ENCODE measurements at regions not wholly inside any gene's neighbourhood (a gene's known extent, or its start where the extent isn't known, plus 50 kb on each side); places are given as distances from the start of the nearest gene placed in this dataset.
A peak's percentile ranks its signal among the peaks of the same experiment; 100 is the strongest.

DNA sequence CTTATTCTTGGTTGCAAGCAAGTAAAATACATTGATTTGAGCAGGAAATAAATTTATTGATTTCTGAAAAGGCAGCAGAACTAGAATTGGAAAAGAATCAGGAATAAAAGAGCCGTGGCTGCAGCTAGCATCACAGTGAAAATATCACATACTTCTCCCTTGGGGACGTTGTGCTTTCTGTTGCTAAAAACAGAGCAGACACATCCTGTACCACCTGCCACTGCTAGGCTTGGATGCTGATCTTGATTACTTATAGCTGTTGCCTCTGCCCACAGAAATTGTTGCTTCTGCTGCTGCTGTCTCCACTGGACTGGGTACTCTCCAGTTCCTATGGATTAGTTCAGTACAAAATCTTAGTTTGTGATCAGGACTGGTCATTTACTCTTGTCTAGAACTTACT lies 283.8 kb downstream of the C3orf38 start:
- H3K36me3 ChIP-seq (ENCODE audit: control insufficient read depth in 2 of 3, insufficient read depth in 3 of 3, low read length in 3 of 3), result no peaks in the 10 kb centered on the region
- TF ChIP-seq CTCF (IDR thresholded peaks at IDR 0.05; ENCODE audit: borderline replicate concordance, extremely low read depth, insufficient read depth), result no peak
- H3K9me3 ChIP-seq (ENCODE audit: control insufficient read depth in 2 of 3, insufficient read depth in 1 of 3, low read length in 3 of 3), result no peaks in the 10 kb centered on the region
- no peaks in the 10 kb centered on the region for H3K27me3 ChIP-seq (ENCODE audit: control insufficient read depth, insufficient read depth, low read length)
- H3K4me1 ChIP-seq (ENCODE audit: control insufficient read depth in 2 of 3, insufficient read depth in 2 of 3, low read depth in 1 of 3, low read length in 3 of 3), result no peaks in the 10 kb centered on the region
- no peak overlapping the region for H3K9ac ChIP-seq (ENCODE audit: low read length in 3 of 3)
- intact Hi-C loops (cut with DNase I), result no loop called here
- FAIRE-seq (no peak), DNase-seq (no peak)
- no peak overlapping the region for H3K4me3 ChIP-seq (ENCODE audit: low read length in 3 of 3)
- no peak overlapping the region for H3K27ac ChIP-seq (ENCODE audit: low read depth in 2 of 2, low read length in 2 of 2)

DNA sequence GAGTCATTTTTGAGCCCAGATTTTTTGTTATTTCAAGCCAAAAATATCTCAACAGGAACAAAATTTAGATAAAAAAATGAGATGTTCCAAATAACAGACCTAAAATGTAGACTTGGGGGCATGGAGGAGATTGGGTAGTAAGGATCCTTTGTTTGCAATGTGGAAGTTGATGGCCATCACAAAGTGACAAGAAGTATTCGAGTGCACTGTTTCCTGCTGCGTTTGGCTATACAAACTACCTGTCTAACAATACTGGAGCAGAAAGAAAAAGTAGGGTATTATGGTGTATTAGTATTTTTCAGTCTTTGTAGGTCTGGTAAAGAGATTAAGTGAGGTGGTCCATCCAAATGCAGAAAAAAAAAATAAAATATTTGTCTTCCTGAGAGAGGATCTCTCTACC lies 284.2 kb downstream of the C3orf38 start:
- intact Hi-C loops (cut with DNase I), result no loop called here
- no peak for FAIRE-seq
- DNase-seq, result no peak

DNA sequence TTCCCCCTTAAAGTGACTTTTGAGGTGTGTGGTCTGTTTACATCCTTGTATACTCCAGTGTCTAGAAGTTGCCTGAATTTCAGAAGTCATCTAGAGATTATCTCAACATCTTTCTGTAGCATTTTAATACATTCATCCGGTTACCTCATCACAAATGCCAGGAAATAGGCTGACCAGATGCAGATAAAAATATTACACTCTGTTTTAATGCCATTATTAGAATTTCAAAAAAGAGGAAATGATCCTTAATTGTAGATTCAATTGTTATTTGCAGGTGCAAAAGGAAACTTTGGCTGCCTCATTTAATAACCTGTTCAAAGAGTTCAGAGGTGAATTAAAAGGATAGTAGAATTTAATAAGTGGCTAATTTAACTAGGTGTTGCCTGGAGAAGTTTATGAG lies 290.9 kb downstream of the C3orf38 start:
- Histone ChIP-seq H3K27me3 (ENCODE audit: control insufficient read depth, insufficient read depth, low read length) (no peaks in the 10 kb centered on the region), H3K36me3 (ENCODE audit: control insufficient read depth in 2 of 3, insufficient read depth in 3 of 3, low read length in 3 of 3) (no peaks in the 10 kb centered on the region), H3K9me3 (ENCODE audit: control insufficient read depth in 2 of 3, insufficient read depth in 1 of 3, low read length in 3 of 3) (no peaks in the 10 kb centered on the region), H3K27ac (ENCODE audit: low read depth in 2 of 2, low read length in 2 of 2) (no peak overlapping the region), H3K4me1 (ENCODE audit: control insufficient read depth in 2 of 3, insufficient read depth in 2 of 3, low read depth in 1 of 3, low read length in 3 of 3) (no peaks in the 10 kb centered on the region), H3K9ac (ENCODE audit: low read length in 3 of 3) (no peak overlapping the region), H3K4me3 (ENCODE audit: low read length in 3 of 3) (no peak overlapping the region)
- no peak for TF ChIP-seq CTCF (IDR thresholded peaks at IDR 0.05; ENCODE audit: borderline replicate concordance, extremely low read depth, insufficient read depth)
- intact Hi-C loops (cut with DNase I), result no loop called here
- no peak for FAIRE-seq
- peak in 1 of 5 donors; percentile 14 for DNase-seq

More for the DNA sequence above, 284.2 kb downstream of the C3orf38 start:
- no peak overlapping the region for H3K4me3 ChIP-seq (ENCODE audit: low read length in 3 of 3)
- no peak overlapping the region for H3K27ac ChIP-seq (ENCODE audit: low read depth in 2 of 2, low read length in 2 of 2)
- no peak for TF ChIP-seq CTCF (IDR thresholded peaks at IDR 0.05; ENCODE audit: borderline replicate concordance, extremely low read depth, insufficient read depth)
- no peak overlapping the region for H3K9ac ChIP-seq (ENCODE audit: low read length in 3 of 3)
- H3K4me1 ChIP-seq (ENCODE audit: control insufficient read depth in 2 of 3, insufficient read depth in 2 of 3, low read depth in 1 of 3, low read length in 3 of 3), result no peaks in the 10 kb centered on the region
- H3K9me3 ChIP-seq (ENCODE audit: control insufficient read depth in 2 of 3, insufficient read depth in 1 of 3, low read length in 3 of 3), result no peaks in the 10 kb centered on the region
- H3K27me3 ChIP-seq (ENCODE audit: control insufficient read depth, insufficient read depth, low read length), result no peaks in the 10 kb centered on the region
- no peaks in the 10 kb centered on the region for H3K36me3 ChIP-seq (ENCODE audit: control insufficient read depth in 2 of 3, insufficient read depth in 3 of 3, low read length in 3 of 3)

GRCh38 chr3:88443066-88443465 lies 293.3 kb downstream of the C3orf38 start:
- no peak for DNase-seq

More at GRCh38 chr3:88443066-88443465, 293.3 kb downstream of the C3orf38 start:
- Histone ChIP-seq H3K9ac (ENCODE audit: low read length in 3 of 3) (no peak overlapping the region), H3K27me3 (ENCODE audit: control insufficient read depth, insufficient read depth, low read length) (no peaks in the 10 kb centered on the region), H3K4me1 (ENCODE audit: control insufficient read depth in 2 of 3, insufficient read depth in 2 of 3, low read depth in 1 of 3, low read length in 3 of 3) (no peaks in the 10 kb centered on the region), H3K9me3 (ENCODE audit: control insufficient read depth in 2 of 3, insufficient read depth in 1 of 3, low read length in 3 of 3) (no peaks in the 10 kb centered on the region), H3K36me3 (ENCODE audit: control insufficient read depth in 2 of 3, insufficient read depth in 3 of 3, low read length in 3 of 3) (no peaks in the 10 kb centered on the region), H3K4me3 (ENCODE audit: low read length in 3 of 3) (no peak overlapping the region), H3K27ac (ENCODE audit: low read depth in 2 of 2, low read length in 2 of 2) (no peak overlapping the region)
- no peak for TF ChIP-seq CTCF (IDR thresholded peaks at IDR 0.05; ENCODE audit: borderline replicate concordance, extremely low read depth, insufficient read depth)
- intact Hi-C loops (cut with DNase I), result no loop called here
- no peak for FAIRE-seq
